Smooth muscle cell of the brain vasculature (primary cell): ENCODE measurements at regions not wholly inside any gene's neighbourhood (a gene's known extent, or its start where the extent isn't known, plus 50 kb on each side); places are given as distances from the start of the nearest gene placed in this dataset.
"Not testable (repeated sequence)": the region's sequence is repeated elsewhere in the genome, so short reads cannot be mapped to it uniquely, and the experiment has no call there.

Source experiments
- DNase-seq: peaks from one replicate; pipeline ENCODE4 v3.0.0-alpha.2; 2012; ENCODE audit warnings: low read depth, low spot score

- not testable (repeated sequence) for DNase-seq
These were observed 63.8 kb upstream of the ARRDC3 start for GRCh38 chr5:91446880-91447279.

- no peak for DNase-seq
These were observed 60.8 kb upstream of the ARRDC3 start for GRCh38 chr5:91443761-91444467.

- DNase-seq = no peak
These were observed 59.9 kb upstream of the ARRDC3 start for GRCh38 chr5:91443023-91443422.

GRCh38 chr5:91441082-91441481 is 58.0 kb upstream of the ARRDC3 start:
- DNase-seq = no peak

GRCh38 chr5:91438871-91439270 is 55.8 kb upstream of the ARRDC3 start:
- no peak for DNase-seq

- DNase-seq = no peak
These were observed 53.1 kb upstream of the ARRDC3 start for GRCh38 chr5:91436241-91436640.

GRCh38 chr5:91434348-91434747 is 51.2 kb upstream of the ARRDC3 start:
- no peak for DNase-seq

GRCh38 chr5:91433861-91434260 is 50.7 kb upstream of the ARRDC3 start:
- DNase-seq = no peak
